ENCODE measurements at regions not wholly inside any gene's neighbourhood (a gene's known extent, or its start where the extent isn't known, plus 50 kb on each side); places are given as distances from the start of the nearest gene placed in this dataset.

GRCh38 chr1:29870621-29871020 is 634.3 kb downstream of the PTPRU start:
- H3K9me2 ChIP-seq (ENCODE audit: insufficient read depth, low read length), result no peaks in the 10 kb centered on the region
- no peaks in the 10 kb centered on the region for H3K9me3 ChIP-seq (ENCODE audit: low read length)
- no peak overlapping the region for H3K4me2 ChIP-seq (ENCODE audit: low read length)
- H4K20me1 ChIP-seq (ENCODE audit: insufficient read depth), result no peaks in the 10 kb centered on the region
- H3K36me3 ChIP-seq (ENCODE audit: insufficient read depth, low read length), result no peaks in the 10 kb centered on the region
- H2AFZ ChIP-seq (ENCODE audit: low read depth, low read length), result no peak overlapping the region
- H3F3A ChIP-seq (ENCODE audit: insufficient read depth, low read length, poor library complexity, severe bottlenecking), result no peaks in the 10 kb centered on the region
- TF ChIP-seq REST (IDR thresholded peaks at IDR 0.05; ENCODE audit: borderline replicate concordance) (no peak), CTCF (IDR thresholded peaks at IDR 0.05; ENCODE audit: poor library complexity, severe bottlenecking) (no peak), POLR2AphosphoS5 (IDR thresholded peaks at IDR 0.05) (no peak), EP300 (conservative IDR thresholded peaks at IDR 0.05; ENCODE audit: poor library complexity, severe bottlenecking) (no peak), MXI1 (conservative IDR thresholded peaks at IDR 0.05; ENCODE audit: poor library complexity, severe bottlenecking) (no peak), EZH2 (IDR thresholded peaks at IDR 0.05; ENCODE audit: borderline replicate concordance, insufficient read depth, low read length, poor library complexity, severe bottlenecking) (no peak), RAD21 (conservative IDR thresholded peaks at IDR 0.05) (no peak), SMC3 (conservative IDR thresholded peaks at IDR 0.05; ENCODE audit: poor library complexity) (no peak), TAF1 (IDR thresholded peaks at IDR 0.05; ENCODE audit: low read depth) (no peak)
- H3K27ac ChIP-seq (ENCODE audit: low read length), result no peak overlapping the region
- H3K9ac ChIP-seq (ENCODE audit: low read length), result no peak overlapping the region
- no peaks in the 10 kb centered on the region for H3K27me3 ChIP-seq (ENCODE audit: insufficient read depth, low read depth, low read length)
- no peaks in the 10 kb centered on the region for H3K79me2 ChIP-seq (replicated peaks; ENCODE audit: insufficient read depth, low read length)
- no peak overlapping the region for H3K4me3 ChIP-seq (ENCODE audit: low read length)

DNA sequence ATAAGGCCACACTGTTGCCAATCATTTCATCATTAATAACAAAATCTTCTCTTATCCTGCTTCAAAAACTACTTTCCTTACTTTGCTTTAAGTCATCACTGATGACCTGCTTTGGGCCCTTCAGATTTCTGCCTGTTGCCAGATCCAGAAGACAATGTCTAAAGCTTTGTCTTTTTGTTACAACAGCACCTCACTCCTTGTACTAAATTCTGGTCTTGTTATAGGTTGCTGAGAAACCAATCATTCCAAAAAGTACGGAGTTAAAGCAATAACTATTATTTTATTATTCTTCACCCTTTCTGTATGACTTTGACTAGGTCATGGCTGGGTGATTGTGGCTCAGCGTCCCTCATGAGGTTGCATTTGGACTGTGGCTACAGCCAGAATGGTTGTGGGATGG is 633.5 kb downstream of the PTPRU start:
- no peak overlapping the region for H3K4me3 ChIP-seq (ENCODE audit: low read length)
- TF ChIP-seq RAD21 (conservative IDR thresholded peaks at IDR 0.05) (no peak), TAF1 (IDR thresholded peaks at IDR 0.05; ENCODE audit: low read depth) (no peak), SMC3 (conservative IDR thresholded peaks at IDR 0.05; ENCODE audit: poor library complexity) (no peak), EP300 (conservative IDR thresholded peaks at IDR 0.05; ENCODE audit: poor library complexity, severe bottlenecking) (no peak), POLR2AphosphoS5 (IDR thresholded peaks at IDR 0.05) (no peak), MXI1 (conservative IDR thresholded peaks at IDR 0.05; ENCODE audit: poor library complexity, severe bottlenecking) (no peak), EZH2 (IDR thresholded peaks at IDR 0.05; ENCODE audit: borderline replicate concordance, insufficient read depth, low read length, poor library complexity, severe bottlenecking) (no peak), REST (IDR thresholded peaks at IDR 0.05; ENCODE audit: borderline replicate concordance) (no peak), CTCF (IDR thresholded peaks at IDR 0.05; ENCODE audit: poor library complexity, severe bottlenecking) (no peak)
- no peak overlapping the region for H3K27ac ChIP-seq (ENCODE audit: low read length)
- no peak overlapping the region for H2AFZ ChIP-seq (ENCODE audit: low read depth, low read length)
- H3F3A ChIP-seq (ENCODE audit: insufficient read depth, low read length, poor library complexity, severe bottlenecking), result no peaks in the 10 kb centered on the region
- H3K27me3 ChIP-seq (ENCODE audit: insufficient read depth, low read depth, low read length), result no peaks in the 10 kb centered on the region
- H3K9me2 ChIP-seq (ENCODE audit: insufficient read depth, low read length), result no peaks in the 10 kb centered on the region
- no peaks in the 10 kb centered on the region for H3K36me3 ChIP-seq (ENCODE audit: insufficient read depth, low read length)
- no peak overlapping the region for H3K9ac ChIP-seq (ENCODE audit: low read length)
- no peaks in the 10 kb centered on the region for H4K20me1 ChIP-seq (ENCODE audit: insufficient read depth)
- no peaks in the 10 kb centered on the region for H3K9me3 ChIP-seq (ENCODE audit: low read length)
- no peak overlapping the region for H3K4me2 ChIP-seq (ENCODE audit: low read length)
- no peaks in the 10 kb centered on the region for H3K79me2 ChIP-seq (replicated peaks; ENCODE audit: insufficient read depth, low read length)

Data from neural cell (in vitro differentiated cells).